GM18868 (cell line): ENCODE measurements at regions not wholly inside any gene's neighbourhood (a gene's known extent, or its start where the extent isn't known, plus 50 kb on each side); places are given as distances from the start of the nearest gene placed in this dataset.
"Not testable (repeated sequence)": the region's sequence is repeated elsewhere in the genome, so short reads cannot be mapped to it uniquely, and the experiment has no call there.

ENCODE experiments used
- ATAC-seq: cut with Tn5 transposase; IDR thresholded peaks from one replicate; pipeline ENCODE4 v1.9.1; 2021; ENCODE audit warnings: mild to moderate bottlenecking, moderate library complexity; ENCODE audit not compliant: unreplicated experiment

- no peak for ATAC-seq
These were observed 1389.3 kb downstream of the CDY2B start for GRCh38 chrY:16490706-16491105.

- ATAC-seq: no peak
These were observed 1393.3 kb downstream of the CDY2B start for GRCh38 chrY:16486696-16487215.

GRCh38 chrY:16480031-16480430 is 1400.0 kb downstream of the CDY2B start:
- no peak for ATAC-seq

- no peak for ATAC-seq
These were observed 1406.0 kb downstream of the CDY2B start for GRCh38 chrY:16474053-16474452.

GRCh38 chrY:16454799-16455198 is 1425.2 kb downstream of the CDY2B start:
- ATAC-seq: no peak

- ATAC-seq: no peak
These were observed 1433.9 kb downstream of the CDY2B start for GRCh38 chrY:16446152-16446551.

- peak; percentile 96 for ATAC-seq
These were observed 1470.7 kb downstream of the CDY2B start for GRCh38 chrY:16409206-16409923.

GRCh38 chrY:16379458-16379857 is 1500.6 kb downstream of the CDY2B start:
- not testable (repeated sequence) for ATAC-seq

GRCh38 chrY:16341592-16341991 is 1538.4 kb downstream of the CDY2B start:
- ATAC-seq: not testable (repeated sequence)

GRCh38 chrY:16330032-16330758 is 1549.8 kb downstream of the CDY2B start:
- peak; percentile 90 for ATAC-seq

GRCh38 chrY:16329135-16329820 is 1550.7 kb downstream of the CDY2B start:
- ATAC-seq: not testable (repeated sequence)
